Neural progenitor cell (in vitro differentiated cells): ENCODE measurements at regions not wholly inside any gene's neighbourhood (a gene's known extent, or its start where the extent isn't known, plus 50 kb on each side); places are given as distances from the start of the nearest gene placed in this dataset.

Source experiments
- DNase-seq: peaks from one replicate; pipeline ENCODE4 v3.0.0-alpha.2; 2016; ENCODE audit warnings: low spot score
- H2AFZ ChIP-seq: fragments of 200-600 bp; sonication (generic); replicated peaks from 2 replicates; pipeline ENCODE4 v1.6.1; 2016; ENCODE audit warnings: antibody characterized with exemption
- H3F3A ChIP-seq: fragments of 200-600 bp; sonication (generic); 2 replicates; pipeline ENCODE4 v1.6.1; 2016; ENCODE audit warnings: antibody characterized with exemption, low read depth
- H3K27ac ChIP-seq: fragments of 200-600 bp; sonication (generic); 2 replicates; pipeline ENCODE4 v1.5.1; 2016; ENCODE audit warnings: mild to moderate bottlenecking
- H3K27me3 ChIP-seq: fragments of 200-600 bp; sonication (generic); 2 replicates; pipeline ENCODE4 v1.6.1; 2016; ENCODE audit warnings: mild to moderate bottlenecking, moderate library complexity
- H3K36me3 ChIP-seq: fragments of 200-600 bp; sonication (generic); 2 replicates; pipeline ENCODE4 v1.5.1; 2016
- H3K4me1 ChIP-seq: fragments of 200-600 bp; sonication (generic); 2 replicates; pipeline ENCODE4 v1.6.1; 2016; ENCODE audit warnings: mixed run types
- H3K4me2 ChIP-seq: fragments of 200-600 bp; sonication (generic); 2 replicates; pipeline ENCODE4 v1.6.1; 2016
- H3K4me3 ChIP-seq: fragments of 200-600 bp; sonication (generic); 2 replicates; pipeline ENCODE4 v1.5.1; 2016
- H3K79me2 ChIP-seq: fragments of 200-600 bp; sonication (generic); 2 replicates; pipeline ENCODE4 v1.6.1; 2016; ENCODE audit warnings: low read depth
- H3K9ac ChIP-seq: fragments of 200-600 bp; sonication (generic); 2 replicates; pipeline ENCODE4 v1.6.1; 2016
- H3K9me3 ChIP-seq: fragments of 200-600 bp; sonication (generic); 2 replicates; pipeline ENCODE4 v1.5.1; 2016; ENCODE audit warnings: low read depth
- H4K20me1 ChIP-seq: fragments of 200-600 bp; sonication (generic); 2 replicates; pipeline ENCODE4 v1.6.1; 2016; ENCODE audit warnings: low read depth
- H3K27ac Mint-ChIP-seq: 3 replicates; pipeline ENCODE4 v1.8.0; 2021; ENCODE audit warnings: mixed read lengths
- H3K27me3 Mint-ChIP-seq: 2 replicates; pipeline ENCODE4 v1.8.0; 2022; ENCODE audit warnings: low read depth, mild to moderate bottlenecking, inconsistent platforms, moderate library complexity, mixed read lengths; ENCODE audit not compliant: insufficient read depth
- H3K36me3 Mint-ChIP-seq: 3 replicates; pipeline ENCODE4 v1.8.0; 2021; ENCODE audit warnings: mixed read lengths
- H3K4me1 Mint-ChIP-seq: 3 replicates; pipeline ENCODE4 v1.8.0; 2021; ENCODE audit warnings: mixed read lengths
- H3K4me3 Mint-ChIP-seq: 3 replicates; pipeline ENCODE4 v1.8.0; 2021; ENCODE audit warnings: mild to moderate bottlenecking, moderate library complexity, mixed read lengths
- H3K9me3 Mint-ChIP-seq: 3 replicates; pipeline ENCODE4 v1.8.0; 2020; ENCODE audit warnings: mixed read lengths
- CTCF ChIP-seq: fragments of 200-600 bp; sonication (generic); IDR thresholded peaks from 2 replicates; pipeline ENCODE4 v1.5.1; 2017; ENCODE audit warnings: antibody characterized with exemption, mild to moderate bottlenecking
- EZH2 ChIP-seq: fragments of 200-600 bp; sonication (generic); IDR thresholded peaks from 2 replicates; pipeline ENCODE4 v1.6.1; 2017; ENCODE audit warnings: antibody characterized with exemption, mild to moderate bottlenecking, moderate library complexity
- EZH2phosphoT487 ChIP-seq: fragments of 200-600 bp; sonication (generic); IDR thresholded peaks from 2 replicates; pipeline ENCODE4 v1.6.1; 2017; ENCODE audit warnings: antibody characterized with exemption

GRCh38 chr4:18999595-18999994, 978.0 kb upstream of the LCORL start:
- Histone ChIP-seq H3K4me2 (no peak overlapping the region), H3K4me1 (no peaks in the 10 kb centered on the region), H3K27me3 (no peaks in the 10 kb centered on the region), H3K9me3 (no peaks in the 10 kb centered on the region), H3K4me3 (no peak overlapping the region), H2AFZ (no peak overlapping the region), H4K20me1 (no peaks in the 10 kb centered on the region), H3F3A (no peaks in the 10 kb centered on the region), H3K9ac (no peak overlapping the region), H3K79me2 (no peaks in the 10 kb centered on the region), H3K27ac (no peak overlapping the region), H3K36me3 (no peaks in the 10 kb centered on the region)
- no peak overlapping the region for H3K4me3 Mint-ChIP-seq
- no peak overlapping the region for H3K27ac Mint-ChIP-seq
- H3K9me3 Mint-ChIP-seq = peaks cover 36% of the 10 kb centered on the region
- DNase-seq = no peak
- no peak for TF ChIP-seq CTCF
- no peak for TF ChIP-seq EZH2phosphoT487
- TF ChIP-seq EZH2 = no peak
- no peaks in the 10 kb centered on the region for H3K4me1 Mint-ChIP-seq
- H3K27me3 Mint-ChIP-seq = no peaks in the 10 kb centered on the region
- H3K36me3 Mint-ChIP-seq = peaks cover 8% of the 10 kb centered on the region

- Histone ChIP-seq H3K4me1 (no peaks in the 10 kb centered on the region), H3K27ac (no peak overlapping the region), H3K4me3 (no peak overlapping the region), H3K4me2 (no peak overlapping the region), H3K79me2 (no peaks in the 10 kb centered on the region), H3K9ac (no peak overlapping the region), H4K20me1 (no peaks in the 10 kb centered on the region), H2AFZ (no peak overlapping the region), H3F3A (no peaks in the 10 kb centered on the region), H3K27me3 (no peaks in the 10 kb centered on the region), H3K36me3 (no peaks in the 10 kb centered on the region), H3K9me3 (peaks cover 6% of the 10 kb centered on the region)
- no peak overlapping the region for H3K27ac Mint-ChIP-seq
- H3K9me3 Mint-ChIP-seq = peaks cover 3% of the 10 kb centered on the region
- DNase-seq = no peak
- H3K4me1 Mint-ChIP-seq = no peaks in the 10 kb centered on the region
- H3K4me3 Mint-ChIP-seq = no peak overlapping the region
- no peaks in the 10 kb centered on the region for H3K27me3 Mint-ChIP-seq
- no peaks in the 10 kb centered on the region for H3K36me3 Mint-ChIP-seq
- TF ChIP-seq EZH2phosphoT487 (no peak), EZH2 (no peak), CTCF (no peak)
Measured at GRCh38 chr4:18981234-18981615, 959.7 kb upstream of the LCORL start.

GRCh38 chr4:18980516-18981233, 959.1 kb upstream of the LCORL start:
- Histone ChIP-seq H3K4me2 (no peak overlapping the region), H3K9me3 (peaks cover 6% of the 10 kb centered on the region), H3F3A (no peaks in the 10 kb centered on the region), H3K36me3 (no peaks in the 10 kb centered on the region), H2AFZ (no peak overlapping the region), H3K79me2 (no peaks in the 10 kb centered on the region), H3K4me1 (no peaks in the 10 kb centered on the region), H3K4me3 (no peak overlapping the region), H3K9ac (no peak overlapping the region), H3K27me3 (no peaks in the 10 kb centered on the region), H3K27ac (no peak overlapping the region), H4K20me1 (no peaks in the 10 kb centered on the region)
- Mint-ChIP-seq H3K4me1 (no peaks in the 10 kb centered on the region), H3K4me3 (no peak overlapping the region), H3K9me3 (peaks cover 3% of the 10 kb centered on the region), H3K27ac (no peak overlapping the region), H3K36me3 (no peaks in the 10 kb centered on the region), H3K27me3 (no peaks in the 10 kb centered on the region)
- no peak for DNase-seq
- TF ChIP-seq EZH2phosphoT487 (no peak), CTCF (no peak), EZH2 (no peak)
